ENCODE measurements at regions not wholly inside any gene's neighbourhood (a gene's known extent, or its start where the extent isn't known, plus 50 kb on each side); places are given as distances from the start of the nearest gene placed in this dataset.
A peak's percentile ranks its signal among the peaks of the same experiment; 100 is the strongest.

- DNase-seq (ENCODE audit: low read depth in 2 of 2) = no peak
Observed at GRCh38 chr2:37544591-37545031, 126.8 kb downstream of the CDC42EP3 start.

GRCh38 chr2:37549598-37549997 lies 121.8 kb downstream of the CDC42EP3 start:
- DNase-seq (ENCODE audit: low read depth in 2 of 2) = no peak

- no peak for DNase-seq (ENCODE audit: low read depth in 2 of 2)
Observed at GRCh38 chr2:37550190-37550589, 121.3 kb downstream of the CDC42EP3 start.

GRCh38 chr2:37551783-37552182 lies 119.7 kb downstream of the CDC42EP3 start:
- no peak for DNase-seq (ENCODE audit: low read depth in 2 of 2)

GRCh38 chr2:37552339-37552738 lies 119.1 kb downstream of the CDC42EP3 start:
- no peak for DNase-seq (ENCODE audit: low read depth in 2 of 2)

GRCh38 chr2:37553411-37554154 lies 117.9 kb downstream of the CDC42EP3 start:
- DNase-seq (ENCODE audit: low read depth in 2 of 2) = no peak

GRCh38 chr2:37554155-37554510 lies 117.3 kb downstream of the CDC42EP3 start:
- DNase-seq (ENCODE audit: low read depth in 2 of 2) = no peak

GRCh38 chr2:37554687-37555086 lies 116.8 kb downstream of the CDC42EP3 start:
- DNase-seq (ENCODE audit: low read depth in 2 of 2) = no peak

- no peak for DNase-seq (ENCODE audit: low read depth in 2 of 2)
Observed at GRCh38 chr2:37555457-37555856, 116.0 kb downstream of the CDC42EP3 start.

GRCh38 chr2:37556256-37556655 lies 115.2 kb downstream of the CDC42EP3 start:
- DNase-seq (ENCODE audit: low read depth in 2 of 2) = no peak

- DNase-seq (ENCODE audit: low read depth in 2 of 2) = no peak
Observed at GRCh38 chr2:37558623-37559022, 112.8 kb downstream of the CDC42EP3 start.

GRCh38 chr2:37560241-37560848 lies 111.1 kb downstream of the CDC42EP3 start:
- DNase-seq (ENCODE audit: low read depth in 2 of 2) = no peak

- no peak for DNase-seq (ENCODE audit: low read depth in 2 of 2)
Observed at GRCh38 chr2:37560863-37561614, 110.4 kb downstream of the CDC42EP3 start.

- DNase-seq (ENCODE audit: low read depth in 2 of 2) = peak in 1 of 2 donors; percentile 24
Observed at GRCh38 chr2:37561615-37562569, 109.5 kb downstream of the CDC42EP3 start.

GRCh38 chr2:37563375-37564015 lies 107.9 kb downstream of the CDC42EP3 start:
- DNase-seq (ENCODE audit: low read depth in 2 of 2) = no peak

- DNase-seq (ENCODE audit: low read depth in 2 of 2) = no peak
Observed at GRCh38 chr2:37564356-37564755, 107.1 kb downstream of the CDC42EP3 start.

- no peak for DNase-seq (ENCODE audit: low read depth in 2 of 2)
Observed at GRCh38 chr2:37566517-37566981, 104.9 kb downstream of the CDC42EP3 start.

- DNase-seq (ENCODE audit: low read depth in 2 of 2) = no peak
Observed at GRCh38 chr2:37568565-37568964, 102.9 kb downstream of the CDC42EP3 start.

- no peak for DNase-seq (ENCODE audit: low read depth in 2 of 2)
Observed at GRCh38 chr2:37569131-37569823, 102.2 kb downstream of the CDC42EP3 start.

GRCh38 chr2:37569986-37570679 lies 101.3 kb downstream of the CDC42EP3 start:
- DNase-seq (ENCODE audit: low read depth in 2 of 2) = no peak

Measured in stimulated activated CD8-positive, alpha-beta memory T cell treated with anti-CD3 and anti-CD28 coated beads, Interleukin-2, amount 100 ng/mL, for 48 hours (primary cell).